EH (cell line): ENCODE measurements at regions not wholly inside any gene's neighbourhood (a gene's known extent, or its start where the extent isn't known, plus 50 kb on each side); places are given as distances from the start of the nearest gene placed in this dataset.

Experiments
- DNase-seq: peaks from one replicate; pipeline ENCODE4 v3.0.0-alpha.2; 2015; ENCODE audit warnings: low read depth

- DNase-seq = no peak
Observed at GRCh38 chr14:66365388-66365787, 120.8 kb upstream of the CCDC196 start.

- no peak for DNase-seq
Observed at GRCh38 chr14:66369157-66369697, 116.9 kb upstream of the CCDC196 start.

- no peak for DNase-seq
Observed at GRCh38 chr14:66371776-66372175, 114.4 kb upstream of the CCDC196 start.

- no peak for DNase-seq
Observed at GRCh38 chr14:66375046-66375964, 110.9 kb upstream of the CCDC196 start.

- no peak for DNase-seq
Observed at GRCh38 chr14:66377574-66377973, 108.6 kb upstream of the CCDC196 start.

GRCh38 chr14:66378712-66379505, 107.3 kb upstream of the CCDC196 start:
- DNase-seq = no peak

- no peak for DNase-seq
Observed at GRCh38 chr14:66380143-66380542, 106.0 kb upstream of the CCDC196 start.

- no peak for DNase-seq
Observed at GRCh38 chr14:66381755-66382154, 104.4 kb upstream of the CCDC196 start.

- no peak for DNase-seq
Observed at GRCh38 chr14:66383257-66383656, 102.9 kb upstream of the CCDC196 start.

- DNase-seq = no peak
Observed at GRCh38 chr14:66383771-66384170, 102.4 kb upstream of the CCDC196 start.

- no peak for DNase-seq
Observed at GRCh38 chr14:66388516-66388915, 97.7 kb upstream of the CCDC196 start.

- DNase-seq = no peak
Observed at GRCh38 chr14:66389481-66389880, 96.7 kb upstream of the CCDC196 start.

GRCh38 chr14:66395300-66395699, 90.9 kb upstream of the CCDC196 start:
- DNase-seq = no peak

- DNase-seq = no peak
Observed at GRCh38 chr14:66396164-66396563, 90.0 kb upstream of the CCDC196 start.

- DNase-seq = no peak
Observed at GRCh38 chr14:66398437-66398836, 87.7 kb upstream of the CCDC196 start.

GRCh38 chr14:66401449-66402095, 84.6 kb upstream of the CCDC196 start:
- no peak for DNase-seq

- DNase-seq = peak; percentile 36
Observed at GRCh38 chr14:66403183-66403582, 83.0 kb upstream of the CCDC196 start.

- DNase-seq = no peak
Observed at GRCh38 chr14:66404051-66404545, 82.1 kb upstream of the CCDC196 start.

GRCh38 chr14:66405158-66405557, 81.0 kb upstream of the CCDC196 start:
- peak; percentile 7 for DNase-seq

GRCh38 chr14:66413901-66414300, 72.3 kb upstream of the CCDC196 start:
- no peak for DNase-seq

- DNase-seq = no peak
Observed at GRCh38 chr14:66414511-66414910, 71.7 kb upstream of the CCDC196 start.
